SW 1271 (cell line): ENCODE measurements at regions not wholly inside any gene's neighbourhood (a gene's known extent, or its start where the extent isn't known, plus 50 kb on each side); places are given as distances from the start of the nearest gene placed in this dataset.

ENCODE experiments used
- DNase-seq, 2 experiments: peaks; one replicate each; lab custom pipeline; 2025; lab: John Stamatoyannopoulos, UW

- no peak for DNase-seq
Observed at GRCh38 chr20:40808936-40809335, 119.9 kb upstream of the MAFB start.

GRCh38 chr20:40809361-40809760 lies 120.3 kb upstream of the MAFB start:
- DNase-seq, result no peak

- no peak for DNase-seq
Observed at GRCh38 chr20:40810332-40811000, 121.4 kb upstream of the MAFB start.

GRCh38 chr20:40811004-40811403 lies 122.0 kb upstream of the MAFB start:
- no peak for DNase-seq

DNA sequence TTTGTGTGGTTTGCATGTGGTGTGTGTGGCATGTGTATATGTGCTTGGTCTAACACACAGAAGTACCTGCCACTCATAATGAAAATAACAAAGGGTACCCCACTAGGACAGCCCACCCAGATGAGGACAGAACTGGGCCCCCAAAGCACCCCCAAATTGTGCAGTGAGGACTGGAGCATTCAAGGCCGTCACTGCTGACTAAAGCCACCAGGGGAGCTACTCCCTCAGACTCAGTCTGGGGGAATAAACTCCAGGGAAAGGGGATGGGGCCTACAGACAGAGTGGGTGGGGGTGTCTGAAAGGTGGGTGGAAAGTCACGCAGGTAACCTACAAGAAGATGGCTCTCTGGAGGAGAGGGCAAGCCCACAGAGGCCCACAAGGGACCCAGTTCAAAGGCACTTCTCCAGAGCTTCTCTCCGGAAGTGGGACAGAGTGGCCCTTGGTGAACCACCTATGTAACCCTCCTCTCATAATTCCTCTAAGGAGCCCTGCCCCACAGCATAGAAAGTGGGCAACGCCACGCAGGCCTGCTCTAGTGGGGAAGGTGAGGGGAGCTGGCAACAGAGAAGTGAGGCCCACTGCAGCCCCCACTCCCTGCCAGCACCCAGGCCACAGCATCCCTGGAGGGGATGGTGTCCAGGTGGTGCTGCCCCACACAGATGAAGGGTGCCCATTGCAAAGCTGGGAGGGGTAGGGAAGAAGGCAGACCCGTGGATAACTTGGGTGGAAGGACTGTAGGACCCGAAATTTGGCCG lies 122.8 kb upstream of the MAFB start:
- no peak for DNase-seq

- DNase-seq, result no peak
Observed at GRCh38 chr20:40812415-40812925, 123.4 kb upstream of the MAFB start.

DNA sequence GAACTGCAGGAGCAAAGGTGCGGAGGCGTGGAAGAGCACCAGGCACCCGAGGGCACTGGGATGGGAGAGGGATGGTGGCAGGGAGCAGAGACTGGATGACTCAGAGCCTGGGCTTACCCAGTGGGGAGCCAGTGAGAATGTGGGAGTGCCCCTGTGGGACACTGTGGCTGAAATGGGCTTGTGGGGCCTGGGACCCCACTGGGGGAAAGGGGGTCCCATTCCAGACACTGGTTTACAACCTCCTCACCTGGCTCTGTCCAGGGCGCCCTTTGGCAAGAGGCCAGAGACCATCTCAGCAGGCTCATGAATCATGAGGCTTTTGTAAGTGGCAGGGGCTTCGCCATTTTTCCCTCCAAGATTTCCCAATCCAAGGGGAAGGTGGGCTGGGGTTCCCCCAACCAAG lies 124.0 kb upstream of the MAFB start:
- DNase-seq, result no peak

- no peak for DNase-seq
Observed at GRCh38 chr20:40813708-40814630, 124.9 kb upstream of the MAFB start.

DNA sequence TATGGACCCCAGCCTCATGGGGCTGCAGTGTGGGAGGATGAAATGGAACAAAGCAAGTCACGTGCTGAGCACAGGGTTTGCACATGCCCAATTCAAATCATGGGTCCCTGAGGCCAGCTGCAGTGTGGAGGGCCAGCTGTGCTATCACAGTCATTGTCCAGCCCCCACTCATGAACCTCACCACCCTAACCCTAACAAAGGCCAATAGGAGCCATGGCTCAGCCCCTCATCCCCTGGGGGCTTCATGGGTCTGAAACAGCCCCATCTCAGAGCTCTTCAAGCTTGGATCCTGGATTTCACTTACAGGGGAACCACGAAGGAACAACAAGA lies 125.6 kb upstream of the MAFB start:
- DNase-seq, result no peak

DNA sequence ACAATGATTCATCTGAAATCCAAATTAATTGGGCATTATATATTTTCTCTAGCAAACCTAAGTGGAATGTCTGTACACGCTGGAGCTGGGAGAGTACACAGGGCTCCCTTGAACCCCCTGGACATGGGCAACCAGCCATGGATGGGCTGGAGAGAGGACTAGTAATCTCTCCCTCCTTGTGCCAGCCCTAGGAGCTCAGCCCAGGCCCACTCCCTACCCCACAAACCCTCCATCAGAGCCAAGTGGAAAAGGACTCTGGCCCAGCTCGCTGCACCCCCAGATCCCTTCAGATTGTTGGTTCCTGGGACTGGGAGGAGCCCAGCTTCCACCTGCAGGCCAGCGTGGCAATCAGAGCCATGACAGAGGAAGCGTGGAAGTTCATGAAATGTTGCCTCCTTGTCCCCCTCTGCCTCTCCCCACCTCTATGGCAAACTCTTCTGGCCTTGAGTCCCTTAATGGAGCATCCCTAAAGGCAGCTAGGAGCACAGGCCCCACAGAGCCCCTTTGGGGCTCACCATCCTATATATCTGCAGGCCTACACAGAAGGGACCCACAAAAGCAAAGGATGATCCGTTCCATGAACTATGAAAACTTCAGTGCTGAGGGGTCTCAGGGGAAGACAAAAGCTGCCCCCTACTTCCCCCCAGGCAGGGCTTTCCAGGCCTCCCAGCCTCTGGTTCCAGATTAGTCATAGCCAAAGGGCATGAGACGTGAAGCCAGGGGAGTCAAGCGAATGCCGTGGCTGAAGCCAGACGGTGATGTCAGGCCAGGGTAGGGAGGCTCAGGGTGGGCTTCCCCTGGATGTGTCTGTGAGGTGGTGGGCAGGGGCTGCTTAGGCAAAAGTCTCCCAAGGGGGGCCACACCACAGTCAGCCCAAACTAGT lies 126.4 kb upstream of the MAFB start:
- no peak for DNase-seq

- no peak for DNase-seq
Observed at GRCh38 chr20:40816039-40816352, 127.0 kb upstream of the MAFB start.

GRCh38 chr20:40821429-40821828 lies 132.4 kb upstream of the MAFB start:
- no peak for DNase-seq

DNA sequence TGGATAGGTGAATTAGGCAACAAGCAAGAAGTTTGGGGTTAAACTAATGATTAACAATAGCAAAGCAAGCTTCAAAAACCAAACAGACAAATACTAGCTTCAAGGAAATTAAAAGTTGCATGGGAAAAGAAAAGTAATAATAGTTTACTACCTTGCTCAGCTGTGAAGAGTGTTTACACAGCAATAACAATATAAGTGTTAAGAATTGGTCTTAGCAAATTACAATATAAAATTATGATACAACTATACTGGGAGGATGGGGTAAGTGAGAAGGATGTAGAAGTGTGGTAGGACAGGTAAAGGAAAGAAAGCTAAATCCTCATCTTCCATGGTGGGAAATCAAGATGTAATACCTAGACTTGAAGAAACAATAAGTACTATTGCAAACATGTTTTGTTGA lies 137.7 kb upstream of the MAFB start:
- no peak for DNase-seq

- no peak for DNase-seq
Observed at GRCh38 chr20:40835321-40835720, 146.3 kb upstream of the MAFB start.

GRCh38 chr20:40838509-40838908 lies 149.5 kb upstream of the MAFB start:
- no peak for DNase-seq

- no peak for DNase-seq
Observed at GRCh38 chr20:40843251-40843650, 154.2 kb upstream of the MAFB start.

GRCh38 chr20:40844332-40844731 lies 155.3 kb upstream of the MAFB start:
- no peak for DNase-seq

- no peak for DNase-seq
Observed at GRCh38 chr20:40848096-40848495, 159.1 kb upstream of the MAFB start.

DNA sequence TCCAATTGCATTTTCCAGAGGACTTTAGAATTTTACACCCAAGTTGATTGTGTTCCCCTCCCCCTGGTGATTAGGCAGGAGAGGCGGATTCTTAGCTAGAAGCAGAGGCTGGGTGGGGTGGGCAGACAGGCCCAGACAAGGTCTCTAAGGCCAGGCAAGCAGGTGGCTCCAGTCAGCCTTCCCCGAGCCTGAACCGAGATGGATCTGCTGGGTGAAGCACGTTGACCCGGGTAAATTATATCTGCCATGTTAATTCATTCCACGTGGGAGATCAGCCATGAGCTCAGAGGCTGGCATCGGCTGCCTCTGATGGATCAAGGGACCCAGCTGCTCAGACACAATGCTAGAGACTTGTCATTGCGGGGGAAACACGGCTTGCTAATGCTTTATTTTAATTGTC lies 159.5 kb upstream of the MAFB start:
- DNase-seq, result no peak

- DNase-seq, result no peak
Observed at GRCh38 chr20:40849456-40849855, 160.4 kb upstream of the MAFB start.

DNA sequence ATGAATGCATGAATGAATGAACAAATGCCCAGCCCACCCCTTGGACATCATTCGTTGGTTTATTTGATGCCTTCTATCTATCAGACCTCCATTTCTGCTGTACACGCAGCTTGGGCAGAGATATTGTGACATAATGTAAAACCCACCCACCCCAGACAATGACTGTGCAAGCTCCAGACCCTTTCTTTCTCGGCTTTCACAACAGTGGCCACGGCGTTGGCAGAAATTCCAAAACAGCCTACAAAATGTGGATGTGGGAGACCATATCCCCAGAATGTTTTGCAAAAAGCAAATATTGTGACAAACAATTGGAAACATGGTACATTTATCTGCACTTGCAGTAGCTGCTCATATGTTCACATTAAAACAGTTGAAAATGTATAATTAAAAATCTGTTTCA lies 162.0 kb upstream of the MAFB start:
- DNase-seq, result no peak

DNA sequence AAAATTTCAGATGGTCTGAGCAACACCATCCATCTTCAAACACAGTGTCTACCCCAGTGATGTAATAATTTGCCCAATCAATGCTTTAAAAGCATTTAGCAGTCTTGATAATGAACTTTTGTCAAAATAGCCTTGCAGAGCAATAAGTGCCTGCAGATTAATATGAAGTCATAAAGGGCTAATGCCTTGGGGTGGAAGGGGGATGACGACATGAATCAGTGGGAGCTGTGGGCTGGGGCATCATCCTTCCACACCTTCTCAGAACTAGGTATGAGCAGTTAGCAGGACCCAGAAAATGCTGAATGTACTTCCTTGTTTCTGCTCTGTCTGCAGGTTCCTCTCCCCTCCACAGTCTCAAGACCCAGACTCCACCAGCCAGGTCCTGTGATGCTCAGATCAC lies 166.2 kb upstream of the MAFB start:
- no peak for DNase-seq
